ENCODE measurements at regions not wholly inside any gene's neighbourhood (a gene's known extent, or its start where the extent isn't known, plus 50 kb on each side); places are given as distances from the start of the nearest gene placed in this dataset.

- H4K20me1 ChIP-seq (ENCODE audit: low read depth, low read length) = no peaks in the 10 kb centered on the region
- no peak overlapping the region for H3K27ac ChIP-seq (ENCODE audit: low read depth, low read length)
- no peaks in the 10 kb centered on the region for H3K9me3 ChIP-seq (ENCODE audit: insufficient read depth, low read length)
- H3K4me2 ChIP-seq (ENCODE audit: low read depth, low read length, poor library complexity, severe bottlenecking) = no peak overlapping the region
- H3K9ac ChIP-seq (ENCODE audit: low read length) = no peak overlapping the region
- H3K79me2 ChIP-seq (ENCODE audit: insufficient read depth, low read length) = no peaks in the 10 kb centered on the region
- no peaks in the 10 kb centered on the region for H3K36me3 ChIP-seq (ENCODE audit: low read length)
- no peaks in the 10 kb centered on the region for H3F3A ChIP-seq (ENCODE audit: insufficient read depth)
- TF ChIP-seq EZH2phosphoT487 (conservative IDR thresholded peaks at IDR 0.05; ENCODE audit: low read length) (no peak), CTCF (IDR thresholded peaks at IDR 0.05; ENCODE audit: insufficient read depth, low read length, poor library complexity, severe bottlenecking) (no peak)
- no peaks in the 10 kb centered on the region for H3K27me3 ChIP-seq (ENCODE audit: low read length)
- no peak overlapping the region for H2AFZ ChIP-seq (ENCODE audit: low read depth, low read length, severe bottlenecking)
- H3K4me3 ChIP-seq (ENCODE audit: insufficient read depth, low read length, poor library complexity, severe bottlenecking) = no peak overlapping the region
- no peaks in the 10 kb centered on the region for H3K9me2 ChIP-seq (replicated peaks; ENCODE audit: insufficient read depth, low read length)
These were observed 1014.4 kb upstream of the GOT2 start for GRCh38 chr16:59748531-59748930.

DNA sequence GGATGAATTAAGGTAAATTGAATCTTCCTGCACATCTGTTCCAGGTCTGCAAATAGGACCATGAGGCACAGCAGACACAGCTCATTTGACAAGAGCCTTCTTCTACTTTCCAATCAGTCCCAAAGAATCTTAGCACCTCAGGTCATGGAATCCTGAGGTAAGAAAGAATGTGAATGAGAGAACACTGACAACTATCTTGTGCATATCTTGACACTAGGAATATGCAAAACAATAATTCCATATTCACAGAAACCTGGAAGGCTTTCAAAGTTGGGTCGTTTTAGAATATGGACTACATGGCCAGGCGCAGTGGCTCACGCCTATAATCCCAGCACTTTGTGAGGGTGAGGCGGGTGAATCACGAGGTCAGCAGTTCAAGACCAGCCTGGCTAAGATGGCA, 1009.4 kb upstream of the GOT2 start:
- H3K27me3 ChIP-seq (ENCODE audit: low read length) = no peaks in the 10 kb centered on the region
- no peak overlapping the region for H3K27ac ChIP-seq (ENCODE audit: low read depth, low read length)
- no peaks in the 10 kb centered on the region for H3K9me2 ChIP-seq (replicated peaks; ENCODE audit: insufficient read depth, low read length)
- no peak overlapping the region for H3K4me3 ChIP-seq (ENCODE audit: insufficient read depth, low read length, poor library complexity, severe bottlenecking)
- H3K9me3 ChIP-seq (ENCODE audit: insufficient read depth, low read length) = no peaks in the 10 kb centered on the region
- H3K79me2 ChIP-seq (ENCODE audit: insufficient read depth, low read length) = no peaks in the 10 kb centered on the region
- no peaks in the 10 kb centered on the region for H3F3A ChIP-seq (ENCODE audit: insufficient read depth)
- H2AFZ ChIP-seq (ENCODE audit: low read depth, low read length, severe bottlenecking) = no peak overlapping the region
- H3K9ac ChIP-seq (ENCODE audit: low read length) = no peak overlapping the region
- H3K36me3 ChIP-seq (ENCODE audit: low read length) = no peaks in the 10 kb centered on the region
- H3K4me2 ChIP-seq (ENCODE audit: low read depth, low read length, poor library complexity, severe bottlenecking) = no peak overlapping the region
- TF ChIP-seq EZH2phosphoT487 (conservative IDR thresholded peaks at IDR 0.05; ENCODE audit: low read length) (no peak), CTCF (IDR thresholded peaks at IDR 0.05; ENCODE audit: insufficient read depth, low read length, poor library complexity, severe bottlenecking) (no peak)
- H4K20me1 ChIP-seq (ENCODE audit: low read depth, low read length) = no peaks in the 10 kb centered on the region

- TF ChIP-seq EZH2phosphoT487 (conservative IDR thresholded peaks at IDR 0.05; ENCODE audit: low read length) = no peak
- no peak for TF ChIP-seq CTCF (IDR thresholded peaks at IDR 0.05; ENCODE audit: insufficient read depth, low read length, poor library complexity, severe bottlenecking)
- H3K79me2 ChIP-seq (ENCODE audit: insufficient read depth, low read length) = no peaks in the 10 kb centered on the region
- no peaks in the 10 kb centered on the region for H3F3A ChIP-seq (ENCODE audit: insufficient read depth)
These were observed 1006.7 kb upstream of the GOT2 start for GRCh38 chr16:59740858-59741257.

More at GRCh38 chr16:59740858-59741257, 1006.7 kb upstream of the GOT2 start:
- H3K27me3 ChIP-seq (ENCODE audit: low read length) = no peaks in the 10 kb centered on the region
- H4K20me1 ChIP-seq (ENCODE audit: low read depth, low read length) = no peaks in the 10 kb centered on the region
- H3K9me3 ChIP-seq (ENCODE audit: insufficient read depth, low read length) = no peaks in the 10 kb centered on the region
- H3K4me2 ChIP-seq (ENCODE audit: low read depth, low read length, poor library complexity, severe bottlenecking) = no peak overlapping the region
- H2AFZ ChIP-seq (ENCODE audit: low read depth, low read length, severe bottlenecking) = no peak overlapping the region
- no peaks in the 10 kb centered on the region for H3K9me2 ChIP-seq (replicated peaks; ENCODE audit: insufficient read depth, low read length)
- H3K36me3 ChIP-seq (ENCODE audit: low read length) = no peaks in the 10 kb centered on the region
- H3K27ac ChIP-seq (ENCODE audit: low read depth, low read length) = no peak overlapping the region
- no peak overlapping the region for H3K4me3 ChIP-seq (ENCODE audit: insufficient read depth, low read length, poor library complexity, severe bottlenecking)
- no peak overlapping the region for H3K9ac ChIP-seq (ENCODE audit: low read length)

All from SU-DHL-6 (cell line).